ENCODE measurements at regions not wholly inside any gene's neighbourhood (a gene's known extent, or its start where the extent isn't known, plus 50 kb on each side); places are given as distances from the start of the nearest gene placed in this dataset.

- DNase-seq, result no peak
Observed at GRCh38 chr10:111936143-111936542, 247.4 kb downstream of the GPAM start.

- DNase-seq, result no peak
Observed at GRCh38 chr10:111944331-111944730, 239.2 kb downstream of the GPAM start.

- no peak for DNase-seq
Observed at GRCh38 chr10:111953949-111954348, 229.6 kb downstream of the GPAM start.

- no peak for DNase-seq
Observed at GRCh38 chr10:111954386-111954785, 229.2 kb downstream of the GPAM start.

GRCh38 chr10:111956841-111957240, 226.7 kb downstream of the GPAM start:
- no peak for DNase-seq

- DNase-seq, result no peak
Observed at GRCh38 chr10:111962951-111963350, 220.6 kb downstream of the GPAM start.

GRCh38 chr10:111967116-111967515, 216.4 kb downstream of the GPAM start:
- DNase-seq, result no peak

- no peak for DNase-seq
Observed at GRCh38 chr10:111967547-111967946, 216.0 kb downstream of the GPAM start.

- no peak for DNase-seq
Observed at GRCh38 chr10:111968647-111969046, 214.9 kb downstream of the GPAM start.

GRCh38 chr10:111970111-111970510, 213.5 kb downstream of the GPAM start:
- no peak for DNase-seq

- no peak for DNase-seq
Observed at GRCh38 chr10:111972109-111972508, 211.5 kb downstream of the GPAM start.

- no peak for DNase-seq
Observed at GRCh38 chr10:111973306-111973705, 210.3 kb downstream of the GPAM start.

- DNase-seq, result no peak
Observed at GRCh38 chr10:111973826-111974225, 209.7 kb downstream of the GPAM start.

GRCh38 chr10:111974325-111974724, 209.2 kb downstream of the GPAM start:
- DNase-seq, result no peak

- DNase-seq, result no peak
Observed at GRCh38 chr10:111976557-111976956, 207.0 kb downstream of the GPAM start.

- no peak for DNase-seq
Observed at GRCh38 chr10:111984057-111984456, 199.5 kb downstream of the GPAM start.

GRCh38 chr10:111986079-111986478, 197.5 kb downstream of the GPAM start:
- DNase-seq, result no peak

- DNase-seq, result no peak
Observed at GRCh38 chr10:111988646-111989045, 194.9 kb downstream of the GPAM start.

GRCh38 chr10:111989136-111989911, 194.2 kb downstream of the GPAM start:
- DNase-seq, result no peak

GRCh38 chr10:111990734-111991133, 192.8 kb downstream of the GPAM start:
- no peak for DNase-seq

GRCh38 chr10:111993321-111993720, 190.2 kb downstream of the GPAM start:
- no peak for DNase-seq

- DNase-seq, result no peak
Observed at GRCh38 chr10:111993872-111994426, 189.6 kb downstream of the GPAM start.

GRCh38 chr10:111996103-111996502, 187.5 kb downstream of the GPAM start:
- DNase-seq, result no peak

GRCh38 chr10:111998728-111999127, 184.8 kb downstream of the GPAM start:
- no peak for DNase-seq
